Natural killer cell (primary cell): ENCODE measurements at regions not wholly inside any gene's neighbourhood (a gene's known extent, or its start where the extent isn't known, plus 50 kb on each side); places are given as distances from the start of the nearest gene placed in this dataset.

Source experiments
- ATAC-seq, 3 donors: fragments of 150-1000 bp in 2 of 3; fragments of 200-7000 bp in 1 of 3; cut with Tn5 transposase; 1 replicate in 1 of 3; 2 replicates in 2 of 3; pipeline ENCODE4 v1.10.0; 2021; ENCODE audit warnings: mild to moderate bottlenecking in 2 of 3, moderate library complexity in 2 of 3
- DNase-seq, 2 donors: peaks; one replicate each; pipeline versions ENCODE4 v3.0.0 to v3.0.0-alpha.2; 2013 to 2021; ENCODE audit warnings: mixed read lengths in 1 of 2
- H3K27ac ChIP-seq: one replicate; pipeline ENCODE4 v1.5.1; 2013; ENCODE audit warnings: mild to moderate bottlenecking, low read length
- H3K27me3 ChIP-seq: one replicate; pipeline ENCODE4 v1.6.1; 2013; ENCODE audit warnings: low read length; ENCODE audit not compliant: control insufficient read depth, insufficient read depth
- H3K36me3 ChIP-seq: one replicate; pipeline ENCODE4 v1.6.1; 2013; ENCODE audit warnings: low read length; ENCODE audit not compliant: control insufficient read depth, insufficient read depth
- H3K4me1 ChIP-seq: one replicate; pipeline ENCODE4 v1.6.1; 2013; ENCODE audit warnings: low read length; ENCODE audit not compliant: control insufficient read depth, insufficient read depth
- H3K4me3 ChIP-seq: one replicate; pipeline ENCODE4 v1.5.1; 2013; ENCODE audit warnings: low read length
- H3K9me3 ChIP-seq: one replicate; pipeline ENCODE4 v1.6.1; 2013; ENCODE audit warnings: low read length; ENCODE audit not compliant: control insufficient read depth, insufficient read depth
- H3K27ac Mint-ChIP-seq, 2 donors: one replicate each; pipeline ENCODE4 v1.8.0; 2022; ENCODE audit warnings: mild to moderate bottlenecking in 2 of 2, mixed read lengths in 2 of 2, moderate library complexity in 1 of 2
- H3K27me3 Mint-ChIP-seq, 2 donors: one replicate each; pipeline ENCODE4 v1.8.0; 2022; ENCODE audit warnings: low read depth in 2 of 2, mixed read lengths in 2 of 2
- H3K36me3 Mint-ChIP-seq: one replicate; pipeline ENCODE4 v1.8.0; 2022; ENCODE audit warnings: mixed read lengths
- H3K4me1 Mint-ChIP-seq, 2 donors: one replicate each; pipeline ENCODE4 v1.8.0; 2022; ENCODE audit warnings: mixed read lengths in 2 of 2
- H3K4me3 Mint-ChIP-seq: one replicate; pipeline ENCODE4 v1.8.0; 2022; ENCODE audit warnings: mild to moderate bottlenecking, moderate library complexity, mixed read lengths
- H3K9me3 Mint-ChIP-seq, 2 donors: one replicate each; pipeline ENCODE4 v1.8.0; 2022; ENCODE audit warnings: mixed read lengths in 2 of 2
- WGBS: methylation state at CpG from one replicate; pipeline ENCODE4 v1.1.7; 2013; ENCODE audit warnings: missing lambda C conversion rate; ENCODE audit not compliant: insufficient coverage; 5-methylcytosine and 5-hydroxymethylcytosine counted together
- intact Hi-C: fragments of 100-400 bp; cut with micrococcal nuclease; formaldehyde crosslinking; loops from one replicate; pipeline ENCODE4 v1.14.2; 2022
- TF ChIP-seq, protein P1 (sequence below): fragments of 200-600 bp; IDR thresholded peaks from one replicate; pipeline ENCODE4 v1.8.0; 2022; ENCODE audit warnings: antibody characterized with exemption

DNA sequence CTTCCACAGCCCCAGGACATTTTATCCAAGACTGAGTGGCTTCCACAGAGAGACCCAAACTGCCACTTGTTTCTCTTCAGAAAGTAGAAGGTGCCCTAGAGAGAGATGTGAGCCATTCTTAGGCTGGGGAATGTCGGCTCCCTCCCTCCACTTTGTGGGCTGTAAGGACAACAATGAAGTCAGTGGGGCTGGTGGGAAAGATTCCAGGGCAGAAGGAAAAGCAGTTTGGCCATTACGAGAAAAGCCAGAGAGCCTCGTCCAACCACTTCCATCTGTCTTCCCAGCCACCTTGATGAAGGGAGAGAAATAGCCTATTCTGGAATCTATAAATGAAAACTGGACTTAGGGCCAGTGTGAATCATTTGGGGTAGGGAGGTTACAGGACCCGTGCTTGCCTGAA lies 382.5 kb downstream of the NXPE2 start:
- Mint-ChIP-seq H3K4me3 (no peak overlapping the region), H3K9me3 (peaks cover 3 to 11% of the 10 kb centered on the region in 2 donors), H3K4me1 (no peaks in the 10 kb centered on the region), H3K36me3 (no peaks in the 10 kb centered on the region), H3K27me3 (peaks cover 0 to 2% of the 10 kb centered on the region in 2 donors), H3K27ac (no peak overlapping the region)
- no peak overlapping the region for H3K27ac ChIP-seq
- TF ChIP-seq, protein P1, sequence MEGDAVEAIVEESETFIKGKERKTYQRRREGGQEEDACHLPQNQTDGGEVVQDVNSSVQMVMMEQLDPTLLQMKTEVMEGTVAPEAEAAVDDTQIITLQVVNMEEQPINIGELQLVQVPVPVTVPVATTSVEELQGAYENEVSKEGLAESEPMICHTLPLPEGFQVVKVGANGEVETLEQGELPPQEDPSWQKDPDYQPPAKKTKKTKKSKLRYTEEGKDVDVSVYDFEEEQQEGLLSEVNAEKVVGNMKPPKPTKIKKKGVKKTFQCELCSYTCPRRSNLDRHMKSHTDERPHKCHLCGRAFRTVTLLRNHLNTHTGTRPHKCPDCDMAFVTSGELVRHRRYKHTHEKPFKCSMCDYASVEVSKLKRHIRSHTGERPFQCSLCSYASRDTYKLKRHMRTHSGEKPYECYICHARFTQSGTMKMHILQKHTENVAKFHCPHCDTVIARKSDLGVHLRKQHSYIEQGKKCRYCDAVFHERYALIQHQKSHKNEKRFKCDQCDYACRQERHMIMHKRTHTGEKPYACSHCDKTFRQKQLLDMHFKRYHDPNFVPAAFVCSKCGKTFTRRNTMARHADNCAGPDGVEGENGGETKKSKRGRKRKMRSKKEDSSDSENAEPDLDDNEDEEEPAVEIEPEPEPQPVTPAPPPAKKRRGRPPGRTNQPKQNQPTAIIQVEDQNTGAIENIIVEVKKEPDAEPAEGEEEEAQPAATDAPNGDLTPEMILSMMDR = no peak
- no peak for DNase-seq
- intact Hi-C loops = no loop called here
- H3K4me1 ChIP-seq = no peaks in the 10 kb centered on the region
- WGBS = 72% methylated on average over 3 of the region's 4 CpGs
- peaks cover 3% of the 10 kb centered on the region for H3K9me3 ChIP-seq
- no peak overlapping the region for H3K4me3 ChIP-seq
- no peaks in the 10 kb centered on the region for H3K27me3 ChIP-seq
- H3K36me3 ChIP-seq = no peaks in the 10 kb centered on the region
- no peak for ATAC-seq

DNA sequence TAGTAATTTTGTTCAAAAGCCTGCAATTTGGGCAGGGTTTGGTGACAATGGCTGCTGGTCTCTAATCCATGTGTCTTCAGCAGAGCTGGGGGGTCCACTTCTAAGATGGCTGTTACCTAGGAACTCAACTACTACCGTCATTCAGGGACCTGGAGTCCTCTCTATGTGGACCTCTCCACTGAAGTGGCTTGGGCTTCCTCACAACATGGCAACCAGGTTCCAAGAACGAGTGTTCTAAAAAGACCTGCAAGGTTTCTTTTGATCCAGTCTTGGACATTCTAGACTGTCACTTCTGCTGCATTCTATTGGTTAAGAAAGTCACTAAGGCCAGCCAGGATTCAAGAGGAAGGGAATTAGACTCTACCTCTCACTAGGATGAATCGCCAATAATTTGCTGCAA lies 387.0 kb downstream of the NXPE2 start:
- Mint-ChIP-seq H3K27me3 (peaks cover 0 to 2% of the 10 kb centered on the region in 2 donors), H3K4me1 (no peaks in the 10 kb centered on the region), H3K4me3 (no peak overlapping the region), H3K36me3 (no peaks in the 10 kb centered on the region), H3K9me3 (peaks cover 0 to 2% of the 10 kb centered on the region in 2 donors), H3K27ac (no peak overlapping the region)
- H3K9me3 ChIP-seq = no peaks in the 10 kb centered on the region
- H3K27ac ChIP-seq = no peak overlapping the region
- TF ChIP-seq, protein P1 = no peak
- no peaks in the 10 kb centered on the region for H3K4me1 ChIP-seq
- no peaks in the 10 kb centered on the region for H3K36me3 ChIP-seq
- no peak overlapping the region for H3K4me3 ChIP-seq
- no peaks in the 10 kb centered on the region for H3K27me3 ChIP-seq
- ATAC-seq (no peak), DNase-seq (no peak)
- WGBS = 87% methylated on average over 3 of the region's 3 CpGs
- intact Hi-C loops = no loop called here

DNA sequence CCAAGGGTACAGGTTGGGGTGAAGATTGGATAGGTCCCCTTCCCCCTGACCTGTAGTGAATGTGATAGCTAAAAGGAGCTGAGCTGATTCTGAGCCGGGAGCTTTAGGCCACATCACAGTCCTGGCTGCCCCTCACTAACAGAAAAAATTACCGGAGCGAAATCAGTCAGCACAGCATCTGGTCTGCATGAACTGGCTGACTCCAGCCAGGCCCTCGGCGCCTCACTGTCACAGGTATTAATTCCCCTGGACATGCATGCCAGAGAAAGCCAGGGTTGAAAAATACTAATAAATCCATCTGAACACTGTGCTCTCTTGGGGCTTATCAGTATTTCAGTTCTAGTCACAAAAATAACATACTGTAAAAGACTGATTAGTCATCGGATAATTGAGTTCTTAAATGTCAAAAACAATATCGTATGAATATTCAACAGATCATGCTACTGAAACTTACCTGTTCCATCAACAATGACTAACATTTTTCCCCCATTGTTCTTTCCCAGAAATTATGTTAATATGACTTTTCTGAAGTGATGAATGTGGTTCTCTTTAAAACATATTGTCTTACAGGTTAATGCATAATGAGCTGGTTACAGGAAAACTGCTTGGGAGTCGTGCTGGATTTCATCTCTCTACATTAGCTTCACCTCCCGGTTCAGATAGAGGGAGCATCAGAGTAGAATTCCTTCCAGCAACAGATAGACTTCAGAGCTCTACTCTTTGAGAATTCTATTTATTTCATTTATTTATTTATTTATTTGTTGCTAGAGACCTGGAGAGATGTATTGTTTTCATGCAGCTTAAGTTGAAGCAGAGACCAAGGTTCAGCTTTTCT lies 387.7 kb downstream of the NXPE2 start:
- Histone ChIP-seq H3K4me3 (no peak overlapping the region), H3K4me1 (no peaks in the 10 kb centered on the region), H3K9me3 (no peaks in the 10 kb centered on the region), H3K27me3 (no peaks in the 10 kb centered on the region), H3K27ac (no peak overlapping the region), H3K36me3 (no peaks in the 10 kb centered on the region)
- intact Hi-C loops = no loop called here
- Mint-ChIP-seq H3K27ac (no peak overlapping the region), H3K4me1 (no peaks in the 10 kb centered on the region), H3K36me3 (no peaks in the 10 kb centered on the region), H3K27me3 (peaks cover 0 to 2% of the 10 kb centered on the region in 2 donors), H3K9me3 (peaks cover 0 to 2% of the 10 kb centered on the region in 2 donors), H3K4me3 (no peak overlapping the region)
- TF ChIP-seq, protein P1 = no peak
- DNase-seq (no peak), ATAC-seq (no peak)
- WGBS = 90% methylated on average over 6 of the region's 9 CpGs

DNA sequence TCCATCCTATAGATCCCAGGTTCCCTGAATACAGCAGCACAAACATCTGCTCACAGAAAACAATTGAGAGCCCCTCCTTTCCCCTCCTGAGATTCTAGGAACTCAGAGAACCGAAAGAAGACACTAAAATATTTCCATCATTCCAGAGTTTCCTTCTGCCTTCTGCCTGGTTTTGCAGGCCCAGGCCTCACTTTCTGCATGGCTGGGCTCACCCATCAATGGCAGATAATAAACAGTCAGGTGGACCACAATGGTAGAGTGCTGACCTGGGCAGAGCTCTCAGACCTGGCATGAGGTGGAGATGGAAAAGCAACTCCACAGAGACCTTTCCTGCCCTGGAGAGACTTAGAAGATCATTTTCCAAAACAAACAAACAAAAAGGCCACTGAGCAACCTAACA lies 389.1 kb downstream of the NXPE2 start:
- WGBS = 48% methylated on average over 1 of the region's 1 CpG
- H3K4me1 Mint-ChIP-seq = no peaks in the 10 kb centered on the region
- H3K27me3 Mint-ChIP-seq = peaks cover 0 to 5% of the 10 kb centered on the region in 2 donors
- no peak overlapping the region for H3K27ac Mint-ChIP-seq
- Histone ChIP-seq H3K27me3 (no peaks in the 10 kb centered on the region), H3K4me1 (no peaks in the 10 kb centered on the region), H3K4me3 (no peak overlapping the region), H3K9me3 (no peaks in the 10 kb centered on the region), H3K36me3 (no peaks in the 10 kb centered on the region), H3K27ac (no peak overlapping the region)
- intact Hi-C loops = no loop called here
- no peaks in the 10 kb centered on the region for H3K36me3 Mint-ChIP-seq
- no peak overlapping the region for H3K4me3 Mint-ChIP-seq
- TF ChIP-seq, protein P1 = no peak
- H3K9me3 Mint-ChIP-seq = no peaks in the 10 kb centered on the region
- no peak for DNase-seq
- no peak for ATAC-seq
